Breast epithelium (tissue), 4 donors: ENCODE measurements at regions not wholly inside any gene's neighbourhood (a gene's known extent, or its start where the extent isn't known, plus 50 kb on each side); places are given as distances from the start of the nearest gene placed in this dataset.

Source experiments
- DNase-seq, 2 donors: peaks; one replicate each; pipeline ENCODE4 v3.0.0-alpha.2; 2019; ENCODE audit warnings: low spot score in 2 of 2
- H3K27ac ChIP-seq, 2 donors: fragments of 200-600 bp; sonication (generic) in 1 of 2; one replicate each; pipeline ENCODE4 v1.5.1; 2016 to 2019; ENCODE audit warnings: mild to moderate bottlenecking in 1 of 2
- H3K27me3 ChIP-seq, 2 donors: fragments of 200-600 bp; sonication (generic) in 1 of 2; one replicate each; pipeline versions ENCODE4 v1.5.1 to v1.6.0; 2017 to 2019; ENCODE audit warnings: control low read depth in 1 of 2, mild to moderate bottlenecking in 1 of 2
- H3K36me3 ChIP-seq: fragments of 200-600 bp; one replicate; pipeline ENCODE4 v1.5.1; 2019
- H3K4me1 ChIP-seq, 2 donors: fragments of 200-600 bp; sonication (generic); one replicate each; pipeline ENCODE4 v1.5.1; 2016 to 2019; ENCODE audit warnings: control low read depth in 1 of 2
- H3K4me3 ChIP-seq, 3 donors: fragments of 200-600 bp; sonication (generic); 1 replicate in 2 of 3; 2 replicates in 1 of 3; pipeline ENCODE4 v1.5.1; 2016 to 2019; ENCODE audit warnings: mild to moderate bottlenecking in 3 of 3, moderate library complexity in 2 of 3
- H3K9me3 ChIP-seq, 2 donors: fragments of 200-600 bp; sonication (generic) in 1 of 2; one replicate each; pipeline ENCODE4 v1.5.1; 2016 to 2019; ENCODE audit warnings: control low read depth in 1 of 2
- POLR2A ChIP-seq: fragments of 450-650 bp; IDR thresholded peaks from one replicate; pipeline ENCODE4 v1.6.1; 2016; ENCODE audit warnings: antibody characterized with exemption, mild to moderate bottlenecking, moderate library complexity
- POLR2AphosphoS5 ChIP-seq, 3 donors: sonication (generic); formaldehyde crosslinking; IDR thresholded peaks; one replicate each; pipeline ENCODE4 v1.6.1; 2017; ENCODE audit warnings: antibody characterized with exemption in 3 of 3
- intact Hi-C: fragments of 100-400 bp; cut with DNase I; formaldehyde crosslinking; loops from one replicate; pipeline ENCODE4 v1.15.1; 2023; ENCODE audit warnings: low total_unique reads
- TF ChIP-seq, protein P1 (sequence below), 3 donors: fragments of 450-650 bp; IDR thresholded peaks; one replicate each; pipeline ENCODE4 v1.5.1; 2016 to 2017; ENCODE audit warnings: antibody characterized with exemption in 3 of 3, mild to moderate bottlenecking in 3 of 3, moderate library complexity in 3 of 3

GRCh38 chr6:23410439-23410838, 715.6 kb upstream of the NRSN1 start:
- Histone ChIP-seq H3K27me3 (no peaks in the 10 kb centered on the region), H3K4me3 (no peak overlapping the region), H3K4me1 (no peaks in the 10 kb centered on the region), H3K27ac (no peak overlapping the region), H3K36me3 (no peaks in the 10 kb centered on the region), H3K9me3 (no peaks in the 10 kb centered on the region)
- DNase-seq, result no peak
- TF ChIP-seq POLR2AphosphoS5 (IDR thresholded peaks at IDR 0.05) (no peak), POLR2A (no peak)
- TF ChIP-seq, protein P1, sequence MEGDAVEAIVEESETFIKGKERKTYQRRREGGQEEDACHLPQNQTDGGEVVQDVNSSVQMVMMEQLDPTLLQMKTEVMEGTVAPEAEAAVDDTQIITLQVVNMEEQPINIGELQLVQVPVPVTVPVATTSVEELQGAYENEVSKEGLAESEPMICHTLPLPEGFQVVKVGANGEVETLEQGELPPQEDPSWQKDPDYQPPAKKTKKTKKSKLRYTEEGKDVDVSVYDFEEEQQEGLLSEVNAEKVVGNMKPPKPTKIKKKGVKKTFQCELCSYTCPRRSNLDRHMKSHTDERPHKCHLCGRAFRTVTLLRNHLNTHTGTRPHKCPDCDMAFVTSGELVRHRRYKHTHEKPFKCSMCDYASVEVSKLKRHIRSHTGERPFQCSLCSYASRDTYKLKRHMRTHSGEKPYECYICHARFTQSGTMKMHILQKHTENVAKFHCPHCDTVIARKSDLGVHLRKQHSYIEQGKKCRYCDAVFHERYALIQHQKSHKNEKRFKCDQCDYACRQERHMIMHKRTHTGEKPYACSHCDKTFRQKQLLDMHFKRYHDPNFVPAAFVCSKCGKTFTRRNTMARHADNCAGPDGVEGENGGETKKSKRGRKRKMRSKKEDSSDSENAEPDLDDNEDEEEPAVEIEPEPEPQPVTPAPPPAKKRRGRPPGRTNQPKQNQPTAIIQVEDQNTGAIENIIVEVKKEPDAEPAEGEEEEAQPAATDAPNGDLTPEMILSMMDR (IDR thresholded peaks at IDR 0.05), result no peak
- intact Hi-C loops, result no loop called here

DNA sequence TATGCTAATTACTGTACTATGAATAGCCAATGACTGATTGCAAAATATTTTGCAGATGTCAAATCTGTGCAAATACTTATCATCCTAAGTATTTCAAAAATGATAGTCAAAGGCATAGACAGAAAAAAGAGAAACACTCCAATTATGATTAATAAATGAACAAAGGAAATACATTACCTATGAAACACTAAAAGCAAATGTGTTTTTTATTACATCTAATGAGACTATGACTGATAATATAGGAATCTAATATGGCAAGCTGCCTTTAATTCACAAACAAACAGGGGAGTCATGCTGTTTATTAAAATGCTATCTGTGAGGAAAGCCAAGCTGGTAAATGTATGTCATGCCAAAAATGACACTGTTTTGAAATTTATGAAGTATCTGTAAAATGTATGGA, 713.2 kb upstream of the NRSN1 start:
- intact Hi-C loops, result no loop called here
- TF ChIP-seq POLR2A, result no peak
- TF ChIP-seq, protein P1 (IDR thresholded peaks at IDR 0.05), result no peak
- no peak for TF ChIP-seq POLR2AphosphoS5 (IDR thresholded peaks at IDR 0.05)
- H3K27ac ChIP-seq, result no peak overlapping the region
- no peak overlapping the region for H3K4me3 ChIP-seq
- DNase-seq, result no peak
- H3K9me3 ChIP-seq, result no peaks in the 10 kb centered on the region
- no peaks in the 10 kb centered on the region for H3K36me3 ChIP-seq
- no peaks in the 10 kb centered on the region for H3K27me3 ChIP-seq
- no peaks in the 10 kb centered on the region for H3K4me1 ChIP-seq

GRCh38 chr6:23413327-23414050, 712.5 kb upstream of the NRSN1 start:
- H3K36me3 ChIP-seq, result no peaks in the 10 kb centered on the region
- H3K27me3 ChIP-seq, result no peaks in the 10 kb centered on the region
- intact Hi-C loops, result no loop called here
- no peak for DNase-seq
- TF ChIP-seq, protein P1 (IDR thresholded peaks at IDR 0.05), result no peak
- TF ChIP-seq POLR2AphosphoS5 (IDR thresholded peaks at IDR 0.05) (no peak), POLR2A (no peak)
- H3K9me3 ChIP-seq, result no peaks in the 10 kb centered on the region
- no peak overlapping the region for H3K4me3 ChIP-seq
- no peak overlapping the region for H3K27ac ChIP-seq
- no peaks in the 10 kb centered on the region for H3K4me1 ChIP-seq

DNA sequence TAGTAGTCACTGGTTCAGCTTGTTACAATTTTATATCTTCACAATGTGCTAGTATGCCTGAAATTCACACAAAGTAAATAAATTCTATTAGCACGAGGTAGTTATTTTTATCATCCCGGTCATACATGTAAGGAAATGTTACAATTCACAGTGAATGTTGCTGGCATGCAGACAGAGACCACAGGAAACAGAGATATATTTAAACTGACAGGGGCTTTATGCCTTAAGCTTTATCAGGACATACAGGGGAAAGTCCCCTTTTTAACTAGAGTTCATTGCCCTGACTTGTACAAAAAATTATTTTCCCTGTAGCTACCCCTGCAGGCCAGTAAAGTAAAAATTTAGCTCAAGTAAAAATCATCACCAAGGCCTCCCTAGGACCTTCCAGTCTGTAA, 712.0 kb upstream of the NRSN1 start:
- Histone ChIP-seq H3K36me3 (no peaks in the 10 kb centered on the region), H3K27me3 (no peaks in the 10 kb centered on the region), H3K4me3 (no peak overlapping the region), H3K27ac (no peak overlapping the region), H3K9me3 (no peaks in the 10 kb centered on the region), H3K4me1 (no peaks in the 10 kb centered on the region)
- DNase-seq, result no peak
- intact Hi-C loops, result no loop called here
- TF ChIP-seq POLR2A (no peak), POLR2AphosphoS5 (IDR thresholded peaks at IDR 0.05) (no peak)
- TF ChIP-seq, protein P1 (IDR thresholded peaks at IDR 0.05), result no peak

- intact Hi-C loops, result no loop called here
Observed at GRCh38 chr6:23414922-23415321, 711.1 kb upstream of the NRSN1 start.

More at GRCh38 chr6:23414922-23415321, 711.1 kb upstream of the NRSN1 start:
- no peak for DNase-seq
- no peaks in the 10 kb centered on the region for H3K4me1 ChIP-seq
- H3K9me3 ChIP-seq, result no peaks in the 10 kb centered on the region
- no peak for TF ChIP-seq POLR2A
- TF ChIP-seq, protein P1 (IDR thresholded peaks at IDR 0.05), result no peak
- no peak for TF ChIP-seq POLR2AphosphoS5 (IDR thresholded peaks at IDR 0.05)
- no peak overlapping the region for H3K4me3 ChIP-seq
- no peaks in the 10 kb centered on the region for H3K36me3 ChIP-seq
- H3K27ac ChIP-seq, result no peak overlapping the region
- no peaks in the 10 kb centered on the region for H3K27me3 ChIP-seq
